IMR-90 (cell line): ENCODE measurements at regions not wholly inside any gene's neighbourhood (a gene's known extent, or its start where the extent isn't known, plus 50 kb on each side); places are given as distances from the start of the nearest gene placed in this dataset.

Source experiments
- ATAC-seq: fragments of 200-7000 bp; cut with Tn5 transposase; 2 replicates; pipeline ENCODE4 v1.9.1; 2020; ENCODE audit warnings: low read depth, mild to moderate bottlenecking, moderate library complexity
- BruUV-seq: library from RNA; stranded (reverse); fragments of 400-500 nt; replicated peaks from 2 replicates; lab custom pipeline; 2021; lab: Mats Ljungman, UMichigan
- CTCF ChIA-PET: fragments of 300-600 bp; formaldehyde crosslinking; extraction: SDS; loops from one replicate; lab custom pipeline; 2021; ENCODE audit warnings: antibody characterized with exemption; lab: Yijun Ruan, JAX
- POLR2A ChIA-PET: fragments of 300-600 bp; sonication (Branson Sonifier 250); formaldehyde crosslinking; loops from one replicate; lab custom pipeline; 2022; ENCODE audit warnings: antibody characterized with exemption; ENCODE audit not compliant: unreplicated experiment; lab: Charles Lee
- DNase-seq: peaks from one replicate; pipeline ENCODE4 v3.0.0; 2013
- H2AFZ ChIP-seq: replicated peaks from 2 replicates; pipeline ENCODE3; 2013; ENCODE audit warnings: low read length, mild to moderate bottlenecking; ENCODE audit not compliant: poor library complexity
- H2AK5ac ChIP-seq: 2 replicates; pipeline ENCODE4 v1.6.1; 2013; ENCODE audit warnings: low read depth, low read length, inconsistent platforms
- H2AK9ac ChIP-seq: replicated peaks from 2 replicates; pipeline ENCODE3; 2013; ENCODE audit warnings: mild to moderate bottlenecking, low read depth, low read length, moderate library complexity; ENCODE audit not compliant: poor library complexity
- H2BK120ac ChIP-seq: 2 replicates; pipeline ENCODE4 v1.6.1; 2013; ENCODE audit warnings: low read depth, low read length, inconsistent platforms
- H2BK15ac ChIP-seq: 3 replicates; pipeline ENCODE4 v1.6.1; 2013; ENCODE audit warnings: low read depth, low read length, inconsistent platforms
- H2BK20ac ChIP-seq: 2 replicates; pipeline ENCODE4 v1.6.1; 2013; ENCODE audit warnings: low read depth, mild to moderate bottlenecking, inconsistent platforms, low read length, moderate library complexity
- H2BK5ac ChIP-seq: 2 replicates; pipeline ENCODE4 v1.6.1; 2013; ENCODE audit warnings: mild to moderate bottlenecking, low read depth, low read length, inconsistent platforms; ENCODE audit not compliant: poor library complexity, severe bottlenecking
- H3K14ac ChIP-seq: replicated peaks from 2 replicates; pipeline ENCODE4 v1.6.1; 2013; ENCODE audit warnings: low read depth, low read length, inconsistent platforms
- H3K18ac ChIP-seq: 2 replicates; pipeline ENCODE4 v1.6.1; 2013; ENCODE audit warnings: low read depth, low read length, control low read depth
- H3K23ac ChIP-seq: 2 replicates; pipeline ENCODE4 v1.6.1; 2013; ENCODE audit warnings: low read depth, low read length, inconsistent platforms
- H3K27ac ChIP-seq: 2 replicates; pipeline ENCODE4 v1.5.1; 2013; ENCODE audit warnings: mild to moderate bottlenecking, control low read depth, low read length; ENCODE audit not compliant: insufficient read depth
- H3K27me3 ChIP-seq: 2 replicates; pipeline ENCODE4 v1.6.1; 2013; ENCODE audit warnings: low read length; ENCODE audit not compliant: control insufficient read depth, insufficient read depth
- H3K36me3 ChIP-seq: 2 replicates; pipeline ENCODE4 v1.6.1; 2013; ENCODE audit warnings: low read length, mixed read lengths; ENCODE audit not compliant: control insufficient read depth, insufficient read depth
- H3K4ac ChIP-seq: 2 replicates; pipeline ENCODE4 v1.6.1; 2013; ENCODE audit warnings: low read depth, low read length, inconsistent platforms
- H3K4me1 ChIP-seq: 2 replicates; pipeline ENCODE4 v1.6.1; 2013; ENCODE audit warnings: low read length, mixed read lengths; ENCODE audit not compliant: control insufficient read depth, insufficient read depth
- H3K4me2 ChIP-seq: 2 replicates; pipeline ENCODE4 v1.6.1; 2013; ENCODE audit warnings: low read depth, mild to moderate bottlenecking, control low read depth, low read length, moderate library complexity
- H3K4me3 ChIP-seq: 2 replicates; pipeline ENCODE4 v1.5.1; 2013; ENCODE audit warnings: low read depth, mild to moderate bottlenecking, control low read depth, low read length, moderate library complexity; ENCODE audit not compliant: insufficient read depth
- H3K56ac ChIP-seq: 2 replicates; pipeline ENCODE4 v1.6.1; 2013; ENCODE audit warnings: low read length, inconsistent platforms; ENCODE audit not compliant: insufficient read depth; ENCODE audit errors: extremely low read depth
- H3K79me1 ChIP-seq, 2 experiments: 2 replicates each; pipeline ENCODE4 v1.6.1; 2013; ENCODE audit warnings: low read length in 2 of 2, inconsistent platforms in 1 of 2, low read depth in 1 of 2
- H3K9ac ChIP-seq: 2 replicates; pipeline ENCODE4 v1.6.1; 2013; ENCODE audit warnings: low read depth, low read length, control low read depth
- H3K9me1 ChIP-seq: 2 replicates; pipeline ENCODE4 v1.6.1; 2013; ENCODE audit warnings: low read length, inconsistent platforms; ENCODE audit not compliant: insufficient read depth
- H3K9me3 ChIP-seq: 2 replicates; pipeline ENCODE4 v1.6.1; 2013; ENCODE audit warnings: low read length; ENCODE audit not compliant: control insufficient read depth, insufficient read depth
- H4K20me1 ChIP-seq: 2 replicates; pipeline ENCODE4 v1.6.1; 2013; ENCODE audit warnings: low read length, inconsistent platforms; ENCODE audit not compliant: insufficient read depth
- H4K5ac ChIP-seq: 2 replicates; pipeline ENCODE4 v1.6.1; 2013; ENCODE audit warnings: mild to moderate bottlenecking, low read depth, low read length, control low read depth
- H4K8ac ChIP-seq, 2 experiments: 2 replicates each; pipeline ENCODE4 v1.6.1; 2013; ENCODE audit warnings: low read depth in 2 of 2, low read length in 2 of 2, control low read depth in 1 of 2, inconsistent platforms in 1 of 2
- H4K91ac ChIP-seq: 2 replicates; pipeline ENCODE4 v1.6.1; 2013; ENCODE audit warnings: low read depth, low read length, inconsistent platforms; ENCODE audit not compliant: insufficient read depth
- BHLHE40 ChIP-seq: fragments of 150-350 bp; IDR thresholded peaks from 2 replicates; pipeline ENCODE4 v1.6.1; 2016; ENCODE audit warnings: mild to moderate bottlenecking, low read depth, low read length
- RAD21 ChIP-seq: IDR thresholded peaks from 2 replicates; pipeline ENCODE4 v1.6.1; 2012; ENCODE audit warnings: low read length, improper control_type of control experiment
- RCOR1 ChIP-seq: IDR thresholded peaks from 2 replicates; pipeline ENCODE4 v1.6.1; 2012; ENCODE audit warnings: mild to moderate bottlenecking, low read length, improper control_type of control experiment; ENCODE audit not compliant: insufficient replicate concordance
- RFX5 ChIP-seq: IDR thresholded peaks from 2 replicates; pipeline ENCODE4 v1.8.0; 2012; ENCODE audit warnings: low read depth, mild to moderate bottlenecking, low read length, moderate library complexity
- SMC3 ChIP-seq: fragments of 150-350 bp; IDR thresholded peaks from 2 replicates; pipeline ENCODE4 v1.6.1; 2016; ENCODE audit warnings: low read depth, mild to moderate bottlenecking, antibody characterized with exemption, low read length, moderate library complexity
- WGBS, 2 experiments: methylation state at CpG; one replicate each; pipeline versions ENCODE4 v1.1.5 to v1.1.7; 2013; ENCODE audit warnings: missing lambda C conversion rate in 2 of 2; ENCODE audit not compliant: insufficient read length in 1 of 2; ENCODE audit errors: extremely low coverage in 2 of 2; 5-methylcytosine and 5-hydroxymethylcytosine counted together
- dilution Hi-C: fragments of 300-500 bp; cut with HindIII; formaldehyde crosslinking; loops from one replicate; pipeline ENCODE4 v1.14.3; 2018; ENCODE audit warnings: low sequenced_read_pairs; ENCODE audit not compliant: unreplicated experiment
- in situ Hi-C: fragments of 300-500 bp; cut with MboI; formaldehyde crosslinking; loops from 3 replicates; pipeline ENCODE4 v1.14.3; 2019; ENCODE audit warnings: low sequenced_read_pairs, inconsistent platforms, mixed read lengths
- intact Hi-C: fragments of 100-400 bp; cut with micrococcal nuclease; formaldehyde crosslinking; loops from 2 replicates; pipeline ENCODE4 v1.10.0; 2022
- TF ChIP-seq, protein P1 (sequence below): fragments of 150-350 bp; IDR thresholded peaks from 2 replicates; pipeline ENCODE4 v1.6.1; 2017; ENCODE audit warnings: mild to moderate bottlenecking, antibody characterized with exemption, low read length, low read depth

DNA sequence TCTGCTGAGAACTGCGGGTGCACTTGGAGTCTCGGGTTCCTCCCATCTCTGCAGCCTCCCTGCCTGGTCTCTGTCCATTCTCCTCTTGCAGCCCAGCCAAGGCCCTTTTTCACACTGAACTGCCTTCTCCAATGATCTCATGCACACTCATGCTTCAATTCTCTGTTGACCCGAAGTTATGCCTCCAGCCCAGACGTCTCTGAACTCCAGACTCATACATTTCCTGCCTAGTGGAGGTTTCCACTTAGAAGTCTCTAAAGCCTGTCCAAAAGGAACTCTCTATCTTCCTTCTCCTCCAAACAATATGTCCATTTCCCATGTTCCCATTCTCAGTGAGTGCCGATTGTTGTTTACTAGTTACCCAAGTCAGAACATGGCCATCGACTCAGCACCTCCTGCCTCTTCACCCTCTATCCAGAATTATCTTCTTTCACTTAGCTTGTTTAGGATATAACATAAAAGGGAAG, 155.2 kb downstream of the IRS1 start:
- Histone ChIP-seq H3K36me3 (no peaks in the 10 kb centered on the region), H2BK120ac (peak overlapping the region; percentile 93), H3K27ac (peak overlapping the region; percentile 81), H3K4me3 (no peak overlapping the region; the same call in 1 of the 2 replicates), H3K4me2 (peak overlapping the region; percentile 87), H4K5ac (peak overlapping the region; percentile 94), H3K56ac (peak overlapping the region; percentile 79; the same call in 1 of the 2 replicates), H2AK9ac (no peak overlapping the region), H3K79me1 (peaks cover 0 to 13% of the 10 kb centered on the region in 2 experiments; a peak in 1 of 4 replicates), H3K4ac (peak overlapping the region; percentile 69), H2BK20ac (peak overlapping the region; percentile 87), H3K14ac (peak overlapping the region; percentile 73), H3K9me3 (peaks cover 3% of the 10 kb centered on the region), H2AFZ (peak overlapping the region; percentile 92), H3K9ac (peak overlapping the region; percentile 41), H4K91ac (peak overlapping the region; percentile 95), H3K9me1 (peaks cover 12% of the 10 kb centered on the region), H4K8ac (peak overlapping the region; percentile 44 to 90), H2AK5ac (peak overlapping the region; percentile 82), H3K27me3 (no peaks in the 10 kb centered on the region), H3K4me1 (peaks cover 9% of the 10 kb centered on the region), H2BK5ac (peak overlapping the region; percentile 100), H3K23ac (peak overlapping the region; percentile 87), H2BK15ac (peak overlapping the region; percentile 95; the same call in 2 of the 3 replicates), H4K20me1 (no peaks in the 10 kb centered on the region), H3K18ac (peak overlapping the region; percentile 99)
- no TSS peak for BruUV-seq
- WGBS, 2 experiments, result 38% methylated on average over 2 of the region's 6 CpGs; no CpG with 5 or more reads in 1 of the 2 experiments
- DNase-seq (peak; percentile 87), ATAC-seq (peak; percentile 89)
- intact Hi-C loops (no loop called here), in situ Hi-C loops (no loop called here), dilution Hi-C loops (no loop called here)
- no peak for TF ChIP-seq BHLHE40
- TF ChIP-seq RAD21, result no peak
- no peak for TF ChIP-seq SMC3
- no peak for TF ChIP-seq RCOR1
- no peak for TF ChIP-seq RFX5
- TF ChIP-seq, protein P1, sequence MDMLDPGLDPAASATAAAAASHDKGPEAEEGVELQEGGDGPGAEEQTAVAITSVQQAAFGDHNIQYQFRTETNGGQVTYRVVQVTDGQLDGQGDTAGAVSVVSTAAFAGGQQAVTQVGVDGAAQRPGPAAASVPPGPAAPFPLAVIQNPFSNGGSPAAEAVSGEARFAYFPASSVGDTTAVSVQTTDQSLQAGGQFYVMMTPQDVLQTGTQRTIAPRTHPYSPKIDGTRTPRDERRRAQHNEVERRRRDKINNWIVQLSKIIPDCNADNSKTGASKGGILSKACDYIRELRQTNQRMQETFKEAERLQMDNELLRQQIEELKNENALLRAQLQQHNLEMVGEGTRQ, result no peak
- ChIA-PET POLR2A (no interaction called here), CTCF (no interaction called here)
